Osteoblast (primary cell): ENCODE measurements at regions not wholly inside any gene's neighbourhood (a gene's known extent, or its start where the extent isn't known, plus 50 kb on each side); places are given as distances from the start of the nearest gene placed in this dataset.

Experiments used
- DNase-seq: peaks from one replicate; pipeline ENCODE4 v3.0.0; 2011; ENCODE audit warnings: low spot score, mixed read lengths; ENCODE audit not compliant: insufficient read length; ENCODE audit errors: missing footprints
- H2AFZ ChIP-seq: 2 replicates; pipeline ENCODE4 v1.6.0; 2011; ENCODE audit warnings: mild to moderate bottlenecking, low read length
- H3K27ac ChIP-seq: 2 replicates; pipeline ENCODE4 v1.5.1; 2011; ENCODE audit warnings: mild to moderate bottlenecking, low read depth, low read length, moderate library complexity
- H3K27me3 ChIP-seq: 2 replicates; pipeline ENCODE4 v1.6.0; 2012; ENCODE audit warnings: mild to moderate bottlenecking, control low read depth, inconsistent platforms, low read length, moderate library complexity; ENCODE audit not compliant: insufficient read depth
- H3K36me3 ChIP-seq: 2 replicates; pipeline ENCODE4 v1.5.1; 2011; ENCODE audit warnings: mild to moderate bottlenecking, low read length, control low read depth, moderate library complexity; ENCODE audit not compliant: insufficient read depth
- H3K4me1 ChIP-seq: 2 replicates; pipeline ENCODE4 v1.5.1; 2011; ENCODE audit warnings: mild to moderate bottlenecking, low read length, control low read depth, moderate library complexity; ENCODE audit not compliant: insufficient read depth
- H3K4me2 ChIP-seq: 2 replicates; pipeline ENCODE4 v1.6.0; 2011; ENCODE audit warnings: mild to moderate bottlenecking, low read length; ENCODE audit not compliant: insufficient read depth
- H3K4me3 ChIP-seq: fragments of 200-600 bp; sonication (generic); 3 replicates; pipeline ENCODE4 v1.5.1; 2012; ENCODE audit warnings: mild to moderate bottlenecking, low read length, inconsistent platforms; ENCODE audit not compliant: insufficient read depth
- H3K79me2 ChIP-seq: 2 replicates; pipeline ENCODE4 v1.6.0; 2012; ENCODE audit warnings: mild to moderate bottlenecking, low read length, control low read depth, inconsistent platforms; ENCODE audit not compliant: insufficient read depth
- H3K9me3 ChIP-seq: 2 replicates; pipeline ENCODE4 v1.5.1; 2011; ENCODE audit warnings: low read depth, low read length, control low read depth
- H4K20me1 ChIP-seq: 2 replicates; pipeline ENCODE4 v1.6.0; 2012; ENCODE audit warnings: mild to moderate bottlenecking, low read length, control low read depth; ENCODE audit not compliant: insufficient read depth
- TF ChIP-seq, protein P1 (sequence below): IDR thresholded peaks from 2 replicates; pipeline ENCODE4 v1.5.1; 2011; ENCODE audit warnings: mild to moderate bottlenecking, low read depth, low read length, moderate library complexity; ENCODE audit errors: extremely low read depth

DNA sequence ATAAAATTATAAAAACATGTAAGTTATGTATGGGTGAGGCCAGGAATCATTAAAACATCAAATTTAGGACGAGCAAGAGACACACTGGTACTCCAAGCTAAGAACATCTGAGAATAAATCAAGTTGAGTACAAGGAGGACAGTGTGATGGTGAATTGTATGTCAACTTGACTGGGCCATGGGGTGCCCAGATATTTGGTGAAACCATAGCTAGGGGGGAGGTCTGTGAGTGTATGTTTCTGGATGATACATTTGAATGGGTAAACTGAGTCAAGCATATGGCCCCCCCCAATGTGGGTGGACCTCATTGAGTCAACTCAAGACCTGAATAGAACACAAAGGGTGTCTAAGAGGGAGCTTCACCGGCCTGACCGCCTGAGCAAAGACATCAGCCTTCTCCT lies 115.3 kb upstream of the BCOR start:
- TF ChIP-seq, protein P1, sequence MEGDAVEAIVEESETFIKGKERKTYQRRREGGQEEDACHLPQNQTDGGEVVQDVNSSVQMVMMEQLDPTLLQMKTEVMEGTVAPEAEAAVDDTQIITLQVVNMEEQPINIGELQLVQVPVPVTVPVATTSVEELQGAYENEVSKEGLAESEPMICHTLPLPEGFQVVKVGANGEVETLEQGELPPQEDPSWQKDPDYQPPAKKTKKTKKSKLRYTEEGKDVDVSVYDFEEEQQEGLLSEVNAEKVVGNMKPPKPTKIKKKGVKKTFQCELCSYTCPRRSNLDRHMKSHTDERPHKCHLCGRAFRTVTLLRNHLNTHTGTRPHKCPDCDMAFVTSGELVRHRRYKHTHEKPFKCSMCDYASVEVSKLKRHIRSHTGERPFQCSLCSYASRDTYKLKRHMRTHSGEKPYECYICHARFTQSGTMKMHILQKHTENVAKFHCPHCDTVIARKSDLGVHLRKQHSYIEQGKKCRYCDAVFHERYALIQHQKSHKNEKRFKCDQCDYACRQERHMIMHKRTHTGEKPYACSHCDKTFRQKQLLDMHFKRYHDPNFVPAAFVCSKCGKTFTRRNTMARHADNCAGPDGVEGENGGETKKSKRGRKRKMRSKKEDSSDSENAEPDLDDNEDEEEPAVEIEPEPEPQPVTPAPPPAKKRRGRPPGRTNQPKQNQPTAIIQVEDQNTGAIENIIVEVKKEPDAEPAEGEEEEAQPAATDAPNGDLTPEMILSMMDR = no peak
- no peaks in the 10 kb centered on the region for H3K27me3 ChIP-seq
- H3K4me1 ChIP-seq = no peaks in the 10 kb centered on the region
- H3K79me2 ChIP-seq = no peaks in the 10 kb centered on the region
- H3K4me2 ChIP-seq = no peak overlapping the region
- no peaks in the 10 kb centered on the region for H3K36me3 ChIP-seq
- no peak overlapping the region for H3K27ac ChIP-seq
- no peak for DNase-seq
- no peak overlapping the region for H2AFZ ChIP-seq
- no peaks in the 10 kb centered on the region for H4K20me1 ChIP-seq
- H3K4me3 ChIP-seq = no peak overlapping the region
- no peaks in the 10 kb centered on the region for H3K9me3 ChIP-seq

DNA sequence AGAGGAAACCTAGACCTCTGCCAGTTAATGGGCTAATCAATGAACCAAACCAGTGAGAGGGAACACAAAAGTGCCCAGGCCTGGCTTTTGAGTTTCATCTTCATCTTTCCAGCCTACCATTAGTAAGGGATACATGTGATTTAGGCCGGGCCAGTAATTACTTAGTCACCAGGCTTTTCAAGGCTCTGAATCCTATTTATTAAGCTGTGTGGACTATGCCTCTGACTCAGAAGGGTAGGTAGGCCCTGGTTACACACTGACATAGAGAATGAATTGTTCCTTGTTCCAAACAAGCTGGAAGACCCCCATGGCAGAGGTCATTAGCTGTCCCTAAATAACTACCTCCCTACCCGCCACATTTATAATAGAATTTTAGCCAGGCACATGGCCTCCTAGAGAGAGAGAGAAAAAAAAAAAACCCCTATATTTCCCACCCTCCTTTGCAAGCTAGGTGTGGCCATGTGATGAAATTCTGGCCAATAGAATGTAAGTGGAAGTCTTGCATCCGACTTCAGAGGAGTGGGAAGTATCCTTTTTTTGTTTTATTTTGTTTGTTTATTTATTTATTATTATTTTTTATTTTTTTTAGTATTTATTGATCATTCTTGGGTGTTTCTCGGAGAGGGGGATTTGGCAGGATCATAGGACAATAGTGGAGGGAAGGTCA lies 112.3 kb upstream of the BCOR start:
- H3K27ac ChIP-seq = no peak overlapping the region
- H3K27me3 ChIP-seq = no peaks in the 10 kb centered on the region
- no peaks in the 10 kb centered on the region for H3K79me2 ChIP-seq
- H3K9me3 ChIP-seq = no peaks in the 10 kb centered on the region
- no peak overlapping the region for H2AFZ ChIP-seq
- TF ChIP-seq, protein P1 = no peak
- no peaks in the 10 kb centered on the region for H3K36me3 ChIP-seq
- H3K4me1 ChIP-seq = no peaks in the 10 kb centered on the region
- H3K4me3 ChIP-seq = no peak overlapping the region
- DNase-seq = peak; percentile 95
- H4K20me1 ChIP-seq = no peaks in the 10 kb centered on the region
- H3K4me2 ChIP-seq = no peak overlapping the region

DNA sequence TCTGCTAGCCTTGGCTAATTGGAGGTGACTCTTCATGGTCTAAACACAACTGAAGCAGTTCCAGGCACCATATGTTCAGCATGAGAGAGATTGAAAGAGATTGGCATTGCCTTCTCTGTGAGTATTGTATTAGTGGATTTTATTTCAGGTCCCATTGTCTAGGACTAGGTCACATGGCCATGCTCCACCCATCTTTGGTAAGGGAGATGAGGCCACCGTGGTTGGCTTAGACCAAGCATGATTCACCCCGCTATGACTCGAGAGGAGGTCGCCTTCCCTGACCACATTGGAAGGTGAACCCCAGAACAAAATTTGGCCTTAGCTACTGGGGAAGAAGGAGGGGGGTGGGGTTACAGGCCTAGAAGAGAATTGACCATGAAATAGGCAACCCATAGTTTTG lies 109.9 kb upstream of the BCOR start:
- peak; percentile 85 for DNase-seq
- no peaks in the 10 kb centered on the region for H4K20me1 ChIP-seq

DNA sequence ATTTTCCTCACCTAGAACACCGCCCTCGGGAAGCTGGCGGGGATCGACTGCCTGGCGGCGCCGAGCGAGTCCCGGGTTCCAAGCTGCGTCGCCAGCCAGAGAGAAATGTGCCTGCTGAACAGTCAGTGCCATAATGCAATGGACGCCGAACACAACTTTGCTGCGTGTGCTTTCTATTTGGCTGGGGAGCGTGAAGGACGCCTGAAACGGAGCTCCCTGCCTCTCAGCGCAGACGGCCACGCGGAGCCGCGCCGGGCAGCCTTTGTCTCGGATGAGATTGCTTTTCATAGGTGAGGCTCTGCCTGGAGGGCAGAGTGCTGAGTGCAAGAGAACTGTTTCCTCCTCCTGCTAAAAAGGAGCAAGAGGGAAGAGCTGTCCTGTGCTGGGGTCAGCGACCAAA lies 107.7 kb upstream of the BCOR start:
- H3K79me2 ChIP-seq = no peaks in the 10 kb centered on the region
- no peaks in the 10 kb centered on the region for H4K20me1 ChIP-seq
- peak overlapping the region; percentile 9 for H3K4me2 ChIP-seq
- no peaks in the 10 kb centered on the region for H3K4me1 ChIP-seq
- peak overlapping the region; percentile 5 for H3K4me3 ChIP-seq
- TF ChIP-seq, protein P1 = no peak
- no peaks in the 10 kb centered on the region for H3K36me3 ChIP-seq
- H3K9me3 ChIP-seq = no peaks in the 10 kb centered on the region
- DNase-seq = no peak
- no peak overlapping the region for H3K27ac ChIP-seq
- H3K27me3 ChIP-seq = no peaks in the 10 kb centered on the region
- no peak overlapping the region for H2AFZ ChIP-seq

More for the DNA sequence above, 109.9 kb upstream of the BCOR start:
- no peaks in the 10 kb centered on the region for H3K36me3 ChIP-seq
- H3K4me2 ChIP-seq = no peak overlapping the region
- no peak overlapping the region for H3K27ac ChIP-seq
- H3K27me3 ChIP-seq = no peaks in the 10 kb centered on the region
- H3K4me3 ChIP-seq = no peak overlapping the region
- H3K4me1 ChIP-seq = no peaks in the 10 kb centered on the region
- TF ChIP-seq, protein P1 = no peak
- no peaks in the 10 kb centered on the region for H3K79me2 ChIP-seq
- H3K9me3 ChIP-seq = no peaks in the 10 kb centered on the region
- no peak overlapping the region for H2AFZ ChIP-seq
